Breast epithelium (tissue), 4 donors: ENCODE measurements at regions not wholly inside any gene's neighbourhood (a gene's known extent, or its start where the extent isn't known, plus 50 kb on each side); places are given as distances from the start of the nearest gene placed in this dataset.
A peak's percentile ranks its signal among the peaks of the same experiment; 100 is the strongest.

Source experiments
- DNase-seq, 2 donors: peaks; one replicate each; pipeline ENCODE4 v3.0.0-alpha.2; 2019; ENCODE audit warnings: low spot score in 2 of 2
- H3K27ac ChIP-seq, 2 donors: fragments of 200-600 bp; sonication (generic) in 1 of 2; one replicate each; pipeline ENCODE4 v1.5.1; 2016 to 2019; ENCODE audit warnings: mild to moderate bottlenecking in 1 of 2
- H3K27me3 ChIP-seq, 2 donors: fragments of 200-600 bp; sonication (generic) in 1 of 2; one replicate each; pipeline versions ENCODE4 v1.5.1 to v1.6.0; 2017 to 2019; ENCODE audit warnings: control low read depth in 1 of 2, mild to moderate bottlenecking in 1 of 2
- H3K36me3 ChIP-seq: fragments of 200-600 bp; one replicate; pipeline ENCODE4 v1.5.1; 2019
- H3K4me1 ChIP-seq, 2 donors: fragments of 200-600 bp; sonication (generic); one replicate each; pipeline ENCODE4 v1.5.1; 2016 to 2019; ENCODE audit warnings: control low read depth in 1 of 2
- H3K4me3 ChIP-seq, 3 donors: fragments of 200-600 bp; sonication (generic); 1 replicate in 2 of 3; 2 replicates in 1 of 3; pipeline ENCODE4 v1.5.1; 2016 to 2019; ENCODE audit warnings: mild to moderate bottlenecking in 3 of 3, moderate library complexity in 2 of 3
- H3K9me3 ChIP-seq, 2 donors: fragments of 200-600 bp; sonication (generic) in 1 of 2; one replicate each; pipeline ENCODE4 v1.5.1; 2016 to 2019; ENCODE audit warnings: control low read depth in 1 of 2
- POLR2A ChIP-seq: fragments of 450-650 bp; IDR thresholded peaks from one replicate; pipeline ENCODE4 v1.6.1; 2016; ENCODE audit warnings: antibody characterized with exemption, mild to moderate bottlenecking, moderate library complexity
- POLR2AphosphoS5 ChIP-seq, 3 donors: sonication (generic); formaldehyde crosslinking; IDR thresholded peaks; one replicate each; pipeline ENCODE4 v1.6.1; 2017; ENCODE audit warnings: antibody characterized with exemption in 3 of 3
- intact Hi-C: fragments of 100-400 bp; cut with DNase I; formaldehyde crosslinking; loops from one replicate; pipeline ENCODE4 v1.15.1; 2023; ENCODE audit warnings: low total_unique reads
- TF ChIP-seq, protein P1 (sequence below), 3 donors: fragments of 450-650 bp; IDR thresholded peaks; one replicate each; pipeline ENCODE4 v1.5.1; 2016 to 2017; ENCODE audit warnings: antibody characterized with exemption in 3 of 3, mild to moderate bottlenecking in 3 of 3, moderate library complexity in 3 of 3

DNA sequence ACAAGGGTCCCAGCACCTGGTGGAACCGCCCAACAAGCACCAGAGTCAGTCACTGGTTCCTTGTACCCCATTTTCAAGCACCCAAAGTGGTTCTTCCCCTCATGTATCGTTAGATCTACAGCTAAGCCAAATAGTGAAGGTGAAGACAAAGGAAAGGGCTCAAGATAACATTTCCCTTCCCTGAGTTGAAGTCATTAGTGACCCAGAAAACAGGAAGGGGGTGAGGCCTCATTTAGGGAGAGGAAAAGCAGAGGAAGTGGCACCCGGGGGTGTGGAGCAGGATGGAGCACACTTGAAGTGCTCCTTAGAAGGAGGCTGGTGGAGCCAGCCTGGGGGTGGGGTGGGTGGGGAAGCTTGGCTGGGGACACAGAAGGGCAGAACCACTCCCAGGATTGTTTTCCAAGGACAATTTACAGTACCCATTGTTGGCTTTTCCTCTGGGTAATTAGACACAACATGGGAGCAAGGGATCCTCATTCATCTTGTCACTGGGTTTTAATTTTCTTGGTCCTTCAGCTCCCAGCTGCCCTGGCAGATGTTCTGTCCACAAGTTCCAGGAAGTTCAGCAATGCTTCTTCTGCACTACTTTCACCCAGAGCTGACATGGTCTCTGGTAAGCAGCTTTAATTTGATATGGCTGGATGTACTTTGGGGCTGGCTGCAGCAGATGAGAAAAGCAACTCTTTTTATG, 73.3 kb upstream of the CD93 start:
- TF ChIP-seq, protein P1, sequence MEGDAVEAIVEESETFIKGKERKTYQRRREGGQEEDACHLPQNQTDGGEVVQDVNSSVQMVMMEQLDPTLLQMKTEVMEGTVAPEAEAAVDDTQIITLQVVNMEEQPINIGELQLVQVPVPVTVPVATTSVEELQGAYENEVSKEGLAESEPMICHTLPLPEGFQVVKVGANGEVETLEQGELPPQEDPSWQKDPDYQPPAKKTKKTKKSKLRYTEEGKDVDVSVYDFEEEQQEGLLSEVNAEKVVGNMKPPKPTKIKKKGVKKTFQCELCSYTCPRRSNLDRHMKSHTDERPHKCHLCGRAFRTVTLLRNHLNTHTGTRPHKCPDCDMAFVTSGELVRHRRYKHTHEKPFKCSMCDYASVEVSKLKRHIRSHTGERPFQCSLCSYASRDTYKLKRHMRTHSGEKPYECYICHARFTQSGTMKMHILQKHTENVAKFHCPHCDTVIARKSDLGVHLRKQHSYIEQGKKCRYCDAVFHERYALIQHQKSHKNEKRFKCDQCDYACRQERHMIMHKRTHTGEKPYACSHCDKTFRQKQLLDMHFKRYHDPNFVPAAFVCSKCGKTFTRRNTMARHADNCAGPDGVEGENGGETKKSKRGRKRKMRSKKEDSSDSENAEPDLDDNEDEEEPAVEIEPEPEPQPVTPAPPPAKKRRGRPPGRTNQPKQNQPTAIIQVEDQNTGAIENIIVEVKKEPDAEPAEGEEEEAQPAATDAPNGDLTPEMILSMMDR (IDR thresholded peaks at IDR 0.05), result no peak
- no peak for TF ChIP-seq POLR2A
- TF ChIP-seq POLR2AphosphoS5 (IDR thresholded peaks at IDR 0.05), result no peak
- Histone ChIP-seq H3K9me3 (no peaks in the 10 kb centered on the region), H3K4me3 (no peak overlapping the region), H3K27ac (peak overlapping the region; percentile 10 to 80), H3K4me1 (no peaks in the 10 kb centered on the region), H3K36me3 (no peaks in the 10 kb centered on the region), H3K27me3 (no peaks in the 10 kb centered on the region)
- no peak for DNase-seq
- intact Hi-C loops, result no loop called here

DNA sequence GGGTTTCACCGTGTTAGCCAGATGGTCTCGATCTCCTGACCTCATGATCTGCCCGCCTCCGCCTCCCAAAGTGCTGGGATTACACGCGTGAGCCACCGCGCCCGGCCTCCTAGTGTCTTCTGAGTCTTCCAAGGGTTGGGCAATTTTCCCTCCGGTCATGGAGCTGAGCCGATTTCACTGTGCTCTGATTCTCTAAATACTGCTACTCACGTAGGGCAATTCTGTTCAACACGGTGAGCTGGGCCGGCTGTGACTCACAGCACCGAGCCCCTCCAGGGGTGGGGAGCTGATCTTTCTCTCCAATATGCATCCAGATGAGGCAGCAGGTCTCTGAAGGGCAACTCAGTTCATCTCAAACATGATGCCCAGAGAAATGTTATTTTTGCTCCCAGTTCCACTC, 71.6 kb upstream of the CD93 start:
- Histone ChIP-seq H3K4me1 (no peaks in the 10 kb centered on the region), H3K4me3 (no peak overlapping the region), H3K27me3 (no peaks in the 10 kb centered on the region), H3K27ac (no peak overlapping the region), H3K9me3 (no peaks in the 10 kb centered on the region), H3K36me3 (no peaks in the 10 kb centered on the region)
- no peak for TF ChIP-seq POLR2A
- TF ChIP-seq, protein P1 (IDR thresholded peaks at IDR 0.05), result no peak
- TF ChIP-seq POLR2AphosphoS5 (IDR thresholded peaks at IDR 0.05), result no peak
- intact Hi-C loops, result no loop called here
- no peak for DNase-seq

DNA sequence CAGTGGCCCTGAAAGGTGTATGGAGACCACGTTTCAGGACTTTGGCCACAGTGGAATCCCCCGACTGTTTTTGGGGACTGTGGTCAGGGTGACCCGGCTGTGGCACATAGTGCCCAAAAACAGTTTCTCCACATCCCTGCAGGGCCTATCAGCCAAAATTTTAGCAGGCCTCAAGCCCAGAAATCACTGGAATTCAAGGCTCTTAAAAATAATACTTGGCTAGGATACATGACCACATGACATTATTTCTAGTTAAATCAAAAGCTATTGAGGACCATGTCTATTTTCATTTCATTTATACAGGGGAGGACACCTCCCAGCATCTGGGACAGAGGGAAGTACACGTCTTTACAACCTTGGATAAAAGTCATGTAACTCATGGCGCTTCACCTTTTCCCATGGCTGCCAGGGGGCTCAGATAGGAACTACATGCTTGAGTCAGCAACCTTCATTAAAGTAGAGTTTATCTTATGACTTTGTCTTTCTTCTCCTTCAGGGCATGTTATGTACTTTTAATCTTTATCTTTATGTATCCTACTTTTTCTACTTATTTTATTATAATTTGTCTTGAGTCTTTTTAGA, 70.8 kb upstream of the CD93 start:
- H3K27me3 ChIP-seq, result no peaks in the 10 kb centered on the region
- H3K27ac ChIP-seq, result peak overlapping the region in 1 of 2 donors; percentile 68
- no peaks in the 10 kb centered on the region for H3K36me3 ChIP-seq
- no peak overlapping the region for H3K4me3 ChIP-seq
- no peaks in the 10 kb centered on the region for H3K9me3 ChIP-seq
- TF ChIP-seq, protein P1 (IDR thresholded peaks at IDR 0.05), result no peak
- TF ChIP-seq POLR2A (no peak), POLR2AphosphoS5 (IDR thresholded peaks at IDR 0.05) (no peak)
- intact Hi-C loops, result no loop called here
- DNase-seq, result no peak
- no peaks in the 10 kb centered on the region for H3K4me1 ChIP-seq

DNA sequence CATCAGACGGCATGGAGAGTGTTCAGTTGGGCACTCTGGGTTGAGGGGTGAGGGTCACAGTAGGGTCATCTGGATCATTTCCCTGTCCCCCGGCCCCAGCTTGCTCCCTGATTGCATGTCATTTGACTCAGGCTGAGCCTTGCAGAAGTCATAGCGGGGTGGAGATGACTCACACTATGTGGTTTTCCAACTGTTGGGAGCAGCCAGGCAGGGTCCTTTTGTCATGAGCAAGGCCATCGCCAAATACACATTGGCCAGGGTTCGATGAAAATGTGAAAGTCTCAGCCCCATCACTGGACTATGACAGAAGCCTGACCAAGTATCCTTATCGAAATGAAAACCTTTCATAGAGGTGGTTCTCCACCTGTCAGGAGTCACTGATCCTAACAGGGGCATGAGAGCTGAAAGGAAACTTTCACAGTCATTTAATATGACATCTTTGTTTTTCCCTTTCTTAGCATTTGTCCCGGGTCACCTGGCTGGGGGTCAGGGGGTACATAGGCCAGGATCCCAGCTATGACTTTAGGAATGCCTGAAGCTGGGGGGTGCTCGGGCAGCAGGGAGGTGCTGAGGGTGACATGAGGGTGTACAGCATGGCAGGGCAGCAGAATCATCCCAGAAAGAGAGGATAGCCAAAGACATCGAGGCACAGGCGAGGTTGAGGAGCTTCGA, 70.2 kb upstream of the CD93 start:
- Histone ChIP-seq H3K36me3 (no peaks in the 10 kb centered on the region), H3K9me3 (no peaks in the 10 kb centered on the region), H3K4me3 (no peak overlapping the region), H3K27ac (peak overlapping the region in 1 of 2 donors; percentile 68), H3K27me3 (no peaks in the 10 kb centered on the region), H3K4me1 (no peaks in the 10 kb centered on the region)
- no peak for DNase-seq
- TF ChIP-seq POLR2AphosphoS5 (IDR thresholded peaks at IDR 0.05) (peak in 1 of 3 donors; percentile 39), POLR2A (no peak)
- TF ChIP-seq, protein P1 (IDR thresholded peaks at IDR 0.05), result no peak
- intact Hi-C loops, result no loop called here

DNA sequence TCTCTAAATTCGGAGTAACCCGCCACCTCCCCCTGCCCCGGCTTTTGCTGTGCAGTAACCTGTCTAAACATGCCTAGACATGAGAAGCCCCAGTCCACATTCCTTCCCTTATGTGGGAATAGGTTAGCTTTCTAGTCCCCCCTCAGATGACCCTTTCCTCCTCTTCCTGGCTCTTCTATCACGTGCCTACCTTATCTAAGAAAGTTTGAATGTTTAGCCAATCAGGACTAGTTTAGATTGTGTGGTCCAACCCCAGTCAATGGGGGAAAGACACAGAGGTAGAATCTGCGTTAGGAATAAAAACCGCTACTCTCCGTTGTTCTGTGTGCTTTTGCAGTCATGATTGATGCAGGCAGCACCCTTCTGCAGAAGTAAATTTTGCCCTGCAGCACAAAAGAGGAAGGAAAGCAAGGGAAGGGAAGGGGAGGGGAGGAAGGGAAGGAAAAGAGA, 69.0 kb upstream of the CD93 start:
- Histone ChIP-seq H3K4me1 (no peaks in the 10 kb centered on the region), H3K27ac (no peak overlapping the region), H3K4me3 (no peak overlapping the region), H3K9me3 (no peaks in the 10 kb centered on the region), H3K27me3 (no peaks in the 10 kb centered on the region), H3K36me3 (no peaks in the 10 kb centered on the region)
- DNase-seq, result no peak
- TF ChIP-seq, protein P1 (IDR thresholded peaks at IDR 0.05), result no peak
- TF ChIP-seq POLR2A, result no peak
- no peak for TF ChIP-seq POLR2AphosphoS5 (IDR thresholded peaks at IDR 0.05)
- intact Hi-C loops, result no loop called here
